K562 (cell line): ENCODE measurements at regions not wholly inside any gene's neighbourhood (a gene's known extent, or its start where the extent isn't known, plus 50 kb on each side); places are given as distances from the start of the nearest gene placed in this dataset.

Experiments used
- ATAC-seq: fragments of 200-7000 bp; cut with Tn5 transposase; 3 replicates; pipeline ENCODE4 v1.9.1; 2020; ENCODE audit warnings: moderate library complexity
- BruUV-seq: library from RNA; stranded (reverse); fragments of 400-500 nt; replicated peaks from 2 replicates; lab custom pipeline; 2021; lab: Mats Ljungman, UMichigan
- CTCF ChIA-PET: fragments of 300-600 bp; formaldehyde crosslinking; extraction: SDS; loops from one replicate; lab custom pipeline; 2021; ENCODE audit warnings: low intra/inter-chr PET ratio; lab: Yijun Ruan, JAX
- POLR2A ChIA-PET: fragments of 300-600, 350-650 bp; sonication (Branson Sonifier 250); formaldehyde crosslinking; extraction: SDS; loops from one replicate; lab custom pipeline; 2021; ENCODE audit warnings: antibody characterized with exemption, inconsistent platforms; lab: Yijun Ruan, JAX
- DNase-seq, 4 experiments: peaks; one replicate each; pipeline versions ENCODE4 v3.0.0 to v3.0.0-alpha.2; 2011 to 2018; ENCODE audit warnings: low spot score in 3 of 4, mixed read lengths in 3 of 4; ENCODE audit errors: extremely low read depth in 1 of 4
- FAIRE-seq: peaks from 2 replicates; lab custom pipeline; 2011; peaks lifted over from hg19 to GRCh38; lab: Jason Lieb, UNC
- H2AFZ ChIP-seq: 2 replicates; pipeline ENCODE4 v1.6.0; 2011; ENCODE audit warnings: low read depth, low read length, control low read depth, inconsistent platforms
- H3K27ac ChIP-seq: fragments of 200-600 bp; 3 replicates; pipeline ENCODE4 v1.8.0; 2011; ENCODE audit warnings: low read depth, mild to moderate bottlenecking, control low read depth, inconsistent platforms, low read length, moderate library complexity, mixed read lengths; ENCODE audit errors: extremely low read depth
- H3K27me3 ChIP-seq, 2 experiments: fragments of 300-600 bp in 1 of 2; 2 replicates in 1 of 2; 3 replicates in 1 of 2; pipeline versions ENCODE4 v1.6.0 to v1.8.0; 2011; ENCODE audit warnings: inconsistent platforms in 2 of 2, low read length in 2 of 2, mild to moderate bottlenecking in 1 of 2, mixed read lengths in 1 of 2, moderate library complexity in 1 of 2; ENCODE audit not compliant: control insufficient read depth in 2 of 2, insufficient read depth in 2 of 2
- H3K36me3 ChIP-seq: fragments of 300-600 bp; 3 replicates; pipeline ENCODE4 v1.8.0; 2011; ENCODE audit warnings: mild to moderate bottlenecking, low read length, inconsistent platforms; ENCODE audit not compliant: control insufficient read depth, insufficient read depth
- H3K4me1 ChIP-seq, 2 experiments: fragments of 200-600 bp in 1 of 2; replicated peaks in 1 of 2; 2 replicates in 1 of 2; 3 replicates in 1 of 2; pipeline versions ENCODE4 v1.5.1 to v1.8.0; 2011; ENCODE audit warnings: inconsistent platforms in 2 of 2, low read length in 2 of 2, mild to moderate bottlenecking in 1 of 2, mixed read lengths in 1 of 2, moderate library complexity in 1 of 2; ENCODE audit not compliant: control insufficient read depth in 2 of 2, insufficient read depth in 2 of 2
- H3K4me2 ChIP-seq: 2 replicates; pipeline ENCODE4 v1.6.1; 2011; ENCODE audit warnings: low read length, control low read depth, inconsistent platforms, mixed read lengths; ENCODE audit not compliant: insufficient read depth
- H3K4me3 ChIP-seq: fragments of 200-600 bp; sonication (generic), shearing (Covaris generic); 2 replicates; pipeline ENCODE4 v1.5.1; 2016; ENCODE audit warnings: control low read depth, inconsistent platforms
- H3K79me2 ChIP-seq: fragments of 200-600 bp; 3 replicates; pipeline ENCODE4 v1.8.0; 2011; ENCODE audit warnings: low read length, inconsistent platforms; ENCODE audit not compliant: control insufficient read depth, insufficient read depth
- H3K9ac ChIP-seq, 2 experiments: 2 replicates each; pipeline versions ENCODE4 v1.6.0 to v1.6.1; 2011; ENCODE audit warnings: low read depth in 2 of 2, low read length in 2 of 2, control low read depth in 1 of 2, inconsistent platforms in 1 of 2, mild to moderate bottlenecking in 1 of 2, mixed read lengths in 1 of 2; ENCODE audit not compliant: insufficient read depth in 1 of 2
- H3K9me1 ChIP-seq: one replicate; pipeline ENCODE4 v1.6.0; 2011; ENCODE audit warnings: inconsistent platforms, mild to moderate bottlenecking, low read length, moderate library complexity; ENCODE audit not compliant: control insufficient read depth, insufficient read depth
- H3K9me3 ChIP-seq: replicated peaks from 2 replicates; pipeline ENCODE4 v1.5.1; 2011; ENCODE audit warnings: low read depth, low read length, inconsistent platforms; ENCODE audit not compliant: control insufficient read depth, insufficient read depth
- H4K20me1 ChIP-seq: replicated peaks from 2 replicates; pipeline ENCODE4 v1.6.1; 2011; ENCODE audit warnings: low read length, inconsistent platforms, mixed read lengths; ENCODE audit not compliant: control insufficient read depth, insufficient read depth
- ETV1 ChIP-seq: fragments of 450-650 bp; conservative IDR thresholded peaks from 2 replicates; pipeline ENCODE4 v1.6.1; 2016; ENCODE audit warnings: missing genetic modification characterization, control low read depth, low read depth, missing compliant biosample characterization
- HDAC3 ChIP-seq: fragments of 450-650 bp; IDR thresholded peaks from 2 replicates; pipeline ENCODE4 v1.6.1; 2018; ENCODE audit warnings: borderline replicate concordance, mild to moderate bottlenecking, moderate library complexity; ENCODE audit not compliant: partially characterized antibody
- ZNF507 ChIP-seq: conservative IDR thresholded peaks from 2 replicates; pipeline ENCODE4 v1.6.1; 2017; ENCODE audit warnings: missing genetic modification characterization, missing compliant biosample characterization
- in situ Hi-C: fragments of 300-500 bp; cut with MboI; formaldehyde crosslinking; loops from 4 replicates; pipeline ENCODE4 v1.15.0; 2018; ENCODE audit warnings: inconsistent platforms, mixed read lengths
- intact Hi-C: fragments of 100-400 bp; cut with micrococcal nuclease; formaldehyde crosslinking; loops from 2 replicates; pipeline ENCODE4 v1.14.2; 2022
- TF ChIP-seq, protein P1 (sequence below): sonication (generic); formaldehyde crosslinking; IDR thresholded peaks from 2 replicates; pipeline ENCODE4 v1.8.1; 2023; ENCODE audit warnings: mild to moderate bottlenecking, missing genetic modification reagents
- TF ChIP-seq, protein P2 (sequence below): fragments of 250-450 bp; sonication (Bioruptor Pico); IDR thresholded peaks from 2 replicates; pipeline ENCODE4 v1.8.0; 2021; ENCODE audit warnings: borderline replicate concordance, mild to moderate bottlenecking, moderate library complexity; ENCODE audit not compliant: poor library complexity, severe bottlenecking
- TF ChIP-seq, protein P3 (sequence below): fragments of 450-650 bp; conservative IDR thresholded peaks from 2 replicates; pipeline ENCODE4 v1.6.1; 2016; ENCODE audit warnings: missing genetic modification characterization, low read depth, mild to moderate bottlenecking, control low read depth, missing compliant biosample characterization
- TF ChIP-seq, protein P4 (sequence below): fragments of 250-450 bp; sonication (Bioruptor Pico); IDR thresholded peaks from 2 replicates; pipeline ENCODE4 v1.4.0; 2020
- TF ChIP-seq, protein P5 (sequence below), 3 experiments: fragments of 200-800 bp in 1 of 3; fragments of 250-450 bp in 1 of 3; fragments of 450-650 bp in 1 of 3; sonication (Bioruptor Pico) in 1 of 3; sonication (Bioruptor generic) in 1 of 3; formaldehyde crosslinking in 1 of 3; IDR thresholded peaks; 2 replicates each; pipeline versions ENCODE4 v1.6.1 to v1.8.0; 2016 to 2022; ENCODE audit warnings: mild to moderate bottlenecking in 2 of 3, missing genetic modification characterization in 2 of 3, missing compliant biosample characterization in 1 of 3, moderate library complexity in 1 of 3

DNA sequence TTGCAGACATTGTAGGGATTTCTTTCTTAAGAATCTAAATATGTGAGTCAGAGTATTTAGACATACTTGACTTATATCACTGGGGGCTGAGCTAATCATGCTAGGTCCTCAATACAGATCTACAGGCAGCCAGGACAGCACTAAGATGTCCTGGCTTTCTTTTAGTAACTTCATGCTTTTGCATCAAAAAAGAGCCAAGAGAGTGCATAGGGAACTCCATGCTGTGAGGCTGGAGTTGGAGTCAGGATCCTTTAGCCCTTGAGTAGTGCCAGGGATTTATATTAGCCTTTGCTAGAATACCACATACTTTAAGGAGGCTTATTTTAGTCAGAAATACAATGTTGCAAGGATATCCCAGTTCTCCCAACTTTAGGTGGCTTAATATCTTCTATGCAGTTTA lies 289.7 kb downstream of the CCDC85A start:
- FAIRE-seq = no peak
- in situ Hi-C loops = no loop called here
- TF ChIP-seq, protein P1, sequence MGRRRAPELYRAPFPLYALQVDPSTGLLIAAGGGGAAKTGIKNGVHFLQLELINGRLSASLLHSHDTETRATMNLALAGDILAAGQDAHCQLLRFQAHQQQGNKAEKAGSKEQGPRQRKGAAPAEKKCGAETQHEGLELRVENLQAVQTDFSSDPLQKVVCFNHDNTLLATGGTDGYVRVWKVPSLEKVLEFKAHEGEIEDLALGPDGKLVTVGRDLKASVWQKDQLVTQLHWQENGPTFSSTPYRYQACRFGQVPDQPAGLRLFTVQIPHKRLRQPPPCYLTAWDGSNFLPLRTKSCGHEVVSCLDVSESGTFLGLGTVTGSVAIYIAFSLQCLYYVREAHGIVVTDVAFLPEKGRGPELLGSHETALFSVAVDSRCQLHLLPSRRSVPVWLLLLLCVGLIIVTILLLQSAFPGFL (CRISPR knock-in tag) = no peak
- TF ChIP-seq, protein P2, sequence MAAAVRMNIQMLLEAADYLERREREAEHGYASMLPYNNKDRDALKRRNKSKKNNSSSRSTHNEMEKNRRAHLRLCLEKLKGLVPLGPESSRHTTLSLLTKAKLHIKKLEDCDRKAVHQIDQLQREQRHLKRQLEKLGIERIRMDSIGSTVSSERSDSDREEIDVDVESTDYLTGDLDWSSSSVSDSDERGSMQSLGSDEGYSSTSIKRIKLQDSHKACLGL (CRISPR knock-in tag) = no peak
- no peak for TF ChIP-seq ETV1
- TF ChIP-seq HDAC3 = no peak
- TF ChIP-seq, protein P3, sequence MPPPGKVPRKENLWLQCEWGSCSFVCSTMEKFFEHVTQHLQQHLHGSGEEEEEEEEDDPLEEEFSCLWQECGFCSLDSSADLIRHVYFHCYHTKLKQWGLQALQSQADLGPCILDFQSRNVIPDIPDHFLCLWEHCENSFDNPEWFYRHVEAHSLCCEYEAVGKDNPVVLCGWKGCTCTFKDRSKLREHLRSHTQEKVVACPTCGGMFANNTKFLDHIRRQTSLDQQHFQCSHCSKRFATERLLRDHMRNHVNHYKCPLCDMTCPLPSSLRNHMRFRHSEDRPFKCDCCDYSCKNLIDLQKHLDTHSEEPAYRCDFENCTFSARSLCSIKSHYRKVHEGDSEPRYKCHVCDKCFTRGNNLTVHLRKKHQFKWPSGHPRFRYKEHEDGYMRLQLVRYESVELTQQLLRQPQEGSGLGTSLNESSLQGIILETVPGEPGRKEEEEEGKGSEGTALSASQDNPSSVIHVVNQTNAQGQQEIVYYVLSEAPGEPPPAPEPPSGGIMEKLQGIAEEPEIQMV = no peak
- TF ChIP-seq, protein P4, sequence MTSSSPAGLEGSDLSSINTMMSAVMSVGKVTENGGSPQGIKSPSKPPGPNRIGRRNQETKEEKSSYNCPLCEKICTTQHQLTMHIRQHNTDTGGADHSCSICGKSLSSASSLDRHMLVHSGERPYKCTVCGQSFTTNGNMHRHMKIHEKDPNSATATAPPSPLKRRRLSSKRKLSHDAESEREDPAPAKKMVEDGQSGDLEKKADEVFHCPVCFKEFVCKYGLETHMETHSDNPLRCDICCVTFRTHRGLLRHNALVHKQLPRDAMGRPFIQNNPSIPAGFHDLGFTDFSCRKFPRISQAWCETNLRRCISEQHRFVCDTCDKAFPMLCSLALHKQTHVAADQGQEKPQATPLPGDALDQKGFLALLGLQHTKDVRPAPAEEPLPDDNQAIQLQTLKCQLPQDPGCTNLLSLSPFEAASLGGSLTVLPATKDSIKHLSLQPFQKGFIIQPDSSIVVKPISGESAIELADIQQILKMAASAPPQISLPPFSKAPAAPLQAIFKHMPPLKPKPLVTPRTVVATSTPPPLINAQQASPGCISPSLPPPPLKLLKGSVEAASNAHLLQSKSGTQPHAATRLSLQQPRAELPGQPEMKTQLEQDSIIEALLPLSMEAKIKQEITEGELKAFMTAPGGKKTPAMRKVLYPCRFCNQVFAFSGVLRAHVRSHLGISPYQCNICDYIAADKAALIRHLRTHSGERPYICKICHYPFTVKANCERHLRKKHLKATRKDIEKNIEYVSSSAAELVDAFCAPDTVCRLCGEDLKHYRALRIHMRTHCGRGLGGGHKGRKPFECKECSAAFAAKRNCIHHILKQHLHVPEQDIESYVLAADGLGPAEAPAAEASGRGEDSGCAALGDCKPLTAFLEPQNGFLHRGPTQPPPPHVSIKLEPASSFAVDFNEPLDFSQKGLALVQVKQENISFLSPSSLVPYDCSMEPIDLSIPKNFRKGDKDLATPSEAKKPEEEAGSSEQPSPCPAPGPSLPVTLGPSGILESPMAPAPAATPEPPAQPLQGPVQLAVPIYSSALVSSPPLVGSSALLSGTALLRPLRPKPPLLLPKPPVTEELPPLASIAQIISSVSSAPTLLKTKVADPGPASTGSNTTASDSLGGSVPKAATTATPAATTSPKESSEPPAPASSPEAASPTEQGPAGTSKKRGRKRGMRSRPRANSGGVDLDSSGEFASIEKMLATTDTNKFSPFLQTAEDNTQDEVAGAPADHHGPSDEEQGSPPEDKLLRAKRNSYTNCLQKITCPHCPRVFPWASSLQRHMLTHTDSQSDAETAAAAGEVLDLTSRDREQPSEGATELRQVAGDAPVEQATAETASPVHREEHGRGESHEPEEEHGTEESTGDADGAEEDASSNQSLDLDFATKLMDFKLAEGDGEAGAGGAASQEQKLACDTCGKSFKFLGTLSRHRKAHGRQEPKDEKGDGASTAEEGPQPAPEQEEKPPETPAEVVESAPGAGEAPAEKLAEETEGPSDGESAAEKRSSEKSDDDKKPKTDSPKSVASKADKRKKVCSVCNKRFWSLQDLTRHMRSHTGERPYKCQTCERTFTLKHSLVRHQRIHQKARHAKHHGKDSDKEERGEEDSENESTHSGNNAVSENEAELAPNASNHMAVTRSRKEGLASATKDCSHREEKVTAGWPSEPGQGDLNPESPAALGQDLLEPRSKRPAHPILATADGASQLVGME = no peak
- TF ChIP-seq, protein P5, sequence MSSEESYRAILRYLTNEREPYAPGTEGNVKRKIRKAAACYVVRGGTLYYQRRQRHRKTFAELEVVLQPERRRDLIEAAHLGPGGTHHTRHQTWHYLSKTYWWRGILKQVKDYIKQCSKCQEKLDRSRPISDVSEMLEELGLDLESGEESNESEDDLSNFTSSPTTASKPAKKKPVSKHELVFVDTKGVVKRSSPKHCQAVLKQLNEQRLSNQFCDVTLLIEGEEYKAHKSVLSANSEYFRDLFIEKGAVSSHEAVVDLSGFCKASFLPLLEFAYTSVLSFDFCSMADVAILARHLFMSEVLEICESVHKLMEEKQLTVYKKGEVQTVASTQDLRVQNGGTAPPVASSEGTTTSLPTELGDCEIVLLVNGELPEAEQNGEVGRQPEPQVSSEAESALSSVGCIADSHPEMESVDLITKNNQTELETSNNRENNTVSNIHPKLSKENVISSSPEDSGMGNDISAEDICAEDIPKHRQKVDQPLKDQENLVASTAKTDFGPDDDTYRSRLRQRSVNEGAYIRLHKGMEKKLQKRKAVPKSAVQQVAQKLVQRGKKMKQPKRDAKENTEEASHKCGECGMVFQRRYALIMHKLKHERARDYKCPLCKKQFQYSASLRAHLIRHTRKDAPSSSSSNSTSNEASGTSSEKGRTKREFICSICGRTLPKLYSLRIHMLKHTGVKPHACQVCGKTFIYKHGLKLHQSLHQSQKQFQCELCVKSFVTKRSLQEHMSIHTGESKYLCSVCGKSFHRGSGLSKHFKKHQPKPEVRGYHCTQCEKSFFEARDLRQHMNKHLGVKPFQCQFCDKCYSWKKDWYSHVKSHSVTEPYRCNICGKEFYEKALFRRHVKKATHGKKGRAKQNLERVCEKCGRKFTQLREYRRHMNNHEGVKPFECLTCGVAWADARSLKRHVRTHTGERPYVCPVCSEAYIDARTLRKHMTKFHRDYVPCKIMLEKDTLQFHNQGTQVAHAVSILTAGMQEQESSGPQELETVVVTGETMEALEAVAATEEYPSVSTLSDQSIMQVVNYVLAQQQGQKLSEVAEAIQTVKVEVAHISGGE (CRISPR knock-in tag; IDR thresholded peaks at IDR 0.05) = no peak
- TF ChIP-seq ZNF507 (tag) = no peak

More for the DNA sequence above, 289.7 kb downstream of the CCDC85A start:
- Histone ChIP-seq H3K4me2 (no peak overlapping the region), H3K27me3 (no peaks in the 10 kb centered on the region), H2AFZ (no peak overlapping the region), H3K9ac (no peak overlapping the region), H3K4me1 (no peaks in the 10 kb centered on the region), H3K4me3 (no peak overlapping the region), H4K20me1 (no peaks in the 10 kb centered on the region), H3K79me2 (no peaks in the 10 kb centered on the region), H3K9me1 (no peaks in the 10 kb centered on the region), H3K36me3 (no peaks in the 10 kb centered on the region), H3K27ac (no peak overlapping the region), H3K9me3 (no peaks in the 10 kb centered on the region)
- BruUV-seq = no TSS peak
- CTCF ChIA-PET = no interaction called here
- intact Hi-C loops = no loop called here
- POLR2A ChIA-PET = no interaction called here
- no peak for DNase-seq
- no peak for ATAC-seq
